Ecto neural progenitor cell (in vitro differentiated cells): ENCODE measurements at regions not wholly inside any gene's neighbourhood (a gene's known extent, or its start where the extent isn't known, plus 50 kb on each side); places are given as distances from the start of the nearest gene placed in this dataset.
"Not testable (repeated sequence)": the region's sequence is repeated elsewhere in the genome, so short reads cannot be mapped to it uniquely, and the experiment has no call there.

Source experiments
- DNase-seq: peaks from one replicate; pipeline ENCODE4 v3.0.0-alpha.2; 2018; ENCODE audit warnings: low spot score

GRCh38 chr16:29234536-29235275, 171.8 kb downstream of the NPIPB11 start:
- peak; percentile 22 for DNase-seq

GRCh38 chr16:29233705-29234404, 172.7 kb downstream of the NPIPB11 start:
- peak; percentile 17 for DNase-seq

- no peak for DNase-seq
Observed at GRCh38 chr16:29232811-29233704, 173.5 kb downstream of the NPIPB11 start.

GRCh38 chr16:29232160-29232705, 174.3 kb downstream of the NPIPB11 start:
- DNase-seq: not testable (repeated sequence)

- no peak for DNase-seq
Observed at GRCh38 chr16:29231244-29231643, 175.3 kb downstream of the NPIPB11 start.

GRCh38 chr16:29230671-29231096, 175.8 kb downstream of the NPIPB11 start:
- peak; percentile 68 for DNase-seq

GRCh38 chr16:29230006-29230668, 176.4 kb downstream of the NPIPB11 start:
- DNase-seq: not testable (repeated sequence)

- DNase-seq: not testable (repeated sequence)
Observed at GRCh38 chr16:29229616-29230005, 176.9 kb downstream of the NPIPB11 start.

GRCh38 chr16:29228664-29229611, 177.6 kb downstream of the NPIPB11 start:
- not testable (repeated sequence) for DNase-seq

- DNase-seq: peak; percentile 75
Observed at GRCh38 chr16:29227751-29228663, 178.5 kb downstream of the NPIPB11 start.

- DNase-seq: no peak
Observed at GRCh38 chr16:29226782-29227181, 179.7 kb downstream of the NPIPB11 start.

- not testable (repeated sequence) for DNase-seq
Observed at GRCh38 chr16:29224675-29225074, 181.8 kb downstream of the NPIPB11 start.

- not testable (repeated sequence) for DNase-seq
Observed at GRCh38 chr16:29222615-29223014, 183.9 kb downstream of the NPIPB11 start.

- DNase-seq: not testable (repeated sequence)
Observed at GRCh38 chr16:29222008-29222407, 184.5 kb downstream of the NPIPB11 start.

- DNase-seq: not testable (repeated sequence)
Observed at GRCh38 chr16:29221281-29221955, 185.1 kb downstream of the NPIPB11 start.

GRCh38 chr16:29220647-29221191, 185.8 kb downstream of the NPIPB11 start:
- not testable (repeated sequence) for DNase-seq

- DNase-seq: not testable (repeated sequence)
Observed at GRCh38 chr16:29219966-29220646, 186.4 kb downstream of the NPIPB11 start.

- not testable (repeated sequence) for DNase-seq
Observed at GRCh38 chr16:29219562-29219961, 186.9 kb downstream of the NPIPB11 start.
